GF-D8 (cell line): ENCODE measurements at regions not wholly inside any gene's neighbourhood (a gene's known extent, or its start where the extent isn't known, plus 50 kb on each side); places are given as distances from the start of the nearest gene placed in this dataset.
"Not testable (repeated sequence)": the region's sequence is repeated elsewhere in the genome, so short reads cannot be mapped to it uniquely, and the experiment has no call there.

Experiments
- DNase-seq: peaks from one replicate; lab custom pipeline; 2025; lab: John Stamatoyannopoulos, UW

DNA sequence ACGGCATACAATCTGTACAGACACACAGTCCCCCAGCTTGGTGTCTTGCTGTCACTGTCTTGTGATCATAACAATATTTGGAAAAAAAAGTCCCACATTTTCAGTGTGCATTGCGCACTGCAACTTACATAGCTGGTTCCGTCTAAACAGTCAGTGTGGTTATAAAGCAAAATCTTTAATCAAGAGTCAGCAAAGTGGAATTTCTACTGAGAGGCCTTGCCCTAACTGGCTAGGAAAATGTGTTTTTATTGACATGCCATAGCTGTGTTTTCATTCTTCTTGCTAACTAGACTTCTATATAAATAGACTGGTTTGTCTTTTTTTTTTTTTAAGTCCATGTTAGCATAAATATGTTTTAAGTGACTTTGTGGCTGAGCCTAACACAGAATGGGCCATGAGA lies 174.8 kb downstream of the POLR2M start:
- no peak for DNase-seq

DNA sequence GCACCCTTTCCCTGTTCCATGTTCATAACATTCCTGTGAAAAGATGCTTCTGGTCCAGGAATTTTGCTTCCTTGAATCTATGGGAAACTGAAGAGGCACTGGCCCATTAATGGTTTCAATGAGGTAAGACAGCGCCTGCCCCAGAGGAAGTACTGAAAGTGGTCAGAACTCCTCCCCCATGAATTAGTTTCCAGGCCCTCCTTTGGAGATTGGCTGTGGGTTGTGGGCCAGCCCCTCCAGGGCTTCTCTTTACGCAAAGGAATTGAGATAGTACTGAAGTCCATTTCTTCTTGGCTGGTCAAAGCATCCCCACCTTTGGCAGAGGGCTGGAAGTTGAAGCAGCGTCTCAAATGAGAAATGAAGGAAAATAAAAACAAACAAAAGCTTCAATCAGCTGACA lies 175.5 kb downstream of the POLR2M start:
- no peak for DNase-seq

- no peak for DNase-seq
These were observed 177.2 kb downstream of the POLR2M start for GRCh38 chr15:57883701-57884100.

- DNase-seq, result no peak
These were observed 178.4 kb downstream of the POLR2M start for GRCh38 chr15:57884936-57885335.

GRCh38 chr15:57885435-57885834 lies 178.9 kb downstream of the POLR2M start:
- no peak for DNase-seq

GRCh38 chr15:57887825-57888224 lies 177.7 kb downstream of the ALDH1A2 start:
- DNase-seq, result no peak

DNA sequence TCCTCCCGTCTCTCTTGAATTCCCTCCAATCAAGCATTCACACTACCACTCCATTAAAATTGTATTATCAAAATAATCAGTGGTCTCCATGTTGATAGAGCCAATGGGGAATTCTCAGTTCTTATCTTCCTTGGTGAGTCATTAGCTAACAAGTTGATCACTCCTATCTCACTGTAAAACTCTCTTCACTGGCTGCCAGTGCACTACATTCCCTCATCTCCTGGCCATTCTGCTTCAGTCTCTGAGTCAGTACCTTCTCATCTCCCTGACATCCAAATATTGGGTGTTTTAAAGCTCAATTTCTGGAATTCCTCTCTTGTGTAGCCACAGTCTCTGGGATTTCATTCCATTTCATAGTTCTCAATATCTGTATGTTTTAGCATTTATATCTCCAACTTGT lies 175.2 kb downstream of the ALDH1A2 start:
- no peak for DNase-seq

- no peak for DNase-seq
These were observed 174.6 kb downstream of the ALDH1A2 start for GRCh38 chr15:57890878-57891277.

DNA sequence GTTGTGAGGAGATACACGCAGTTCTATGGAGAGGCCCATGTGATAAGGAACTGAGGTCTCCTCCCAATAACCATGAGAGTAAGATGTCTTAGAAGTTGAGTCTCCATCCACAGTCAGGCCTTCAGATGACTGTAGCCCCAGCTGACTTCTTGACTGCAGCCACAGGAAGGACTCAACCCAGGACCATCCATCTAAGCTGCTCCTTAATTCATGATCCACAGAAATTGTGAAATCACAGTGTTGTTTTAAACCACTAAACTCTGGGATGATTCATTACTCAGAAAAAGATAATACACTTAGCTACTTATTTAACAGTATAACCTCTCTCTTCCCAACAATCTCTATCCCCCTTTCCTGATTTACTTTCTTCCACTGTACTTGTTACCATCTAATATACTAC lies 173.3 kb downstream of the ALDH1A2 start:
- DNase-seq, result no peak

- DNase-seq, result no peak
These were observed 172.5 kb downstream of the ALDH1A2 start for GRCh38 chr15:57893040-57893439.

GRCh38 chr15:57895291-57895690 lies 170.2 kb downstream of the ALDH1A2 start:
- DNase-seq, result no peak

GRCh38 chr15:57896114-57896513 lies 169.4 kb downstream of the ALDH1A2 start:
- DNase-seq, result no peak

DNA sequence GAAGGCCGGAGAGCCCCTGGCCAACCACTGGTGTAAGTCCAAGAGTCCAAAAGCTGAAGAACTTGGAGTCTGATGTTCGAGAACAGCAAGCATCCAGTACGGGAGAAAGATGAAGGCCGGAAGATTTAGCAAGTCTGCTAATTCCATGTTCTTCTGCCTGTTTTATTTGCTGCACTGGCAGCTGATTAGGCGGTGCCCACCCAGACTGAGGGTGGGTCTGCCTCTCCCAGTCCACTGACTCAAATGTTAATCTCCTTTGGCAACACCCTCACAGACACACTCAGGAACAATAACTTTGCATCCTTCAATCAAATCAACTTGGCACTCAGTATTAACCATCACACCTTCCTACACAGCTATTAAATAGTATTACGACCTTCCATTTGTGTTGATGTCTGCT lies 168.6 kb downstream of the ALDH1A2 start:
- not testable (repeated sequence) for DNase-seq

DNA sequence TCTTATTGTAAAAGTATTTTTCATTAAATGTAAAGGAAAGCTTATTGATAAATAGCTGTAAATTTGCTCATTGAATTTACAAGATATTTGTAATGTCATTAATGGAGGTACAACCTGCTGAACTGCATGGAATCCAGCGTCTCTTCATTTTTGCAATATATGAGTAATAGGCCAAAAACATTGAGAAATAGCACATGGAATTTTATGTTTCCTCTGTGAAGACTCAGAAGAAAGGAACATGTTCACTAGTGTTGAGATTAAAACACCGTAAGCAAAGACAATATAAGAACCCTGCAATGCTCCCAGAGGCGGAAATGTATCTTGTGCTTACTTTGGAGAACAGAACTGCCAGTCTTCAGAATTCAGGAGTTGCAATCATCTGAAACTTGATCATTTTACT lies 167.6 kb downstream of the ALDH1A2 start:
- no peak for DNase-seq

DNA sequence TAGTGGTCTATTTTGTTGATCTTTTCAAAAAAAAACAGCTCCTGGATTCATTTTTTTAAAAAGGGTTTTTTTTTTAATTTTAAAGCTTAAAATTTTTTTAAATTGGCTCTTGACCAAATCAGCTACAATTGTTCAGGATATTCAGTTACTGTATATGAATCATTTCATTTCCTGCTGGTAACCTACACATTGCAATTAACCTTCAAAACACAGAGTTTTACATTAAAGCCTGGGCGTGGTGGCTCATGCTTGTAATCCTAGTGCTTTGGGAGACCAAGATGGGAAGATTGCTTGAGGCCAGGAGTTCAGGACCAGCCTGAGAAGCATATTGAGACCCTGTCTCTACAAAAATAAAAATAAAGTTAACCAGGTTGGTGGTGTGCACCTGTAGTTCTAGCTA lies 163.4 kb downstream of the ALDH1A2 start:
- DNase-seq, result no peak
